ENCODE measurements at regions not wholly inside any gene's neighbourhood (a gene's known extent, or its start where the extent isn't known, plus 50 kb on each side); places are given as distances from the start of the nearest gene placed in this dataset.
A peak's percentile ranks its signal among the peaks of the same experiment; 100 is the strongest.

GRCh38 chr6:149184523-149184922 lies 133.0 kb upstream of the TAB2 start:
- DNase-seq, result no peak

GRCh38 chr6:149185799-149186357 lies 131.6 kb upstream of the TAB2 start:
- no peak for DNase-seq

GRCh38 chr6:149186873-149187272 lies 130.6 kb upstream of the TAB2 start:
- DNase-seq, result no peak

GRCh38 chr6:149190224-149190831 lies 127.2 kb upstream of the TAB2 start:
- no peak for DNase-seq

GRCh38 chr6:149194820-149195558 lies 122.5 kb upstream of the TAB2 start:
- no peak for DNase-seq

GRCh38 chr6:149196091-149196490 lies 121.4 kb upstream of the TAB2 start:
- no peak for DNase-seq

GRCh38 chr6:149197482-149197881 lies 120.0 kb upstream of the TAB2 start:
- DNase-seq, result no peak

- DNase-seq, result no peak
Observed at GRCh38 chr6:149198265-149198664, 119.2 kb upstream of the TAB2 start.

GRCh38 chr6:149200282-149200945 lies 117.1 kb upstream of the TAB2 start:
- DNase-seq, result no peak

GRCh38 chr6:149201068-149201655 lies 116.3 kb upstream of the TAB2 start:
- peak in 2 of 14 donors; percentile 23 to 68 for DNase-seq

- DNase-seq, result no peak
Observed at GRCh38 chr6:149202100-149202499, 115.4 kb upstream of the TAB2 start.

GRCh38 chr6:149202952-149203351 lies 114.6 kb upstream of the TAB2 start:
- no peak for DNase-seq

GRCh38 chr6:149203509-149203908 lies 114.0 kb upstream of the TAB2 start:
- DNase-seq, result no peak

- peak in 1 of 14 donors; percentile 56 for DNase-seq
Observed at GRCh38 chr6:149208134-149208601, 109.3 kb upstream of the TAB2 start.

GRCh38 chr6:149209871-149210775 lies 107.4 kb upstream of the TAB2 start:
- peak in 1 of 14 donors; percentile 41 for DNase-seq

- no peak for DNase-seq
Observed at GRCh38 chr6:149211046-149211571, 106.4 kb upstream of the TAB2 start.

GRCh38 chr6:149212206-149212605 lies 105.3 kb upstream of the TAB2 start:
- peak in 1 of 14 donors; percentile 36 for DNase-seq

GRCh38 chr6:149212892-149213801 lies 104.4 kb upstream of the TAB2 start:
- DNase-seq, result peak in 1 of 14 donors; percentile 41

- DNase-seq, result no peak
Observed at GRCh38 chr6:149213829-149214228, 103.7 kb upstream of the TAB2 start.

- DNase-seq, result no peak
Observed at GRCh38 chr6:149216459-149216858, 101.1 kb upstream of the TAB2 start.
